ENCODE measurements at regions not wholly inside any gene's neighbourhood (a gene's known extent, or its start where the extent isn't known, plus 50 kb on each side); places are given as distances from the start of the nearest gene placed in this dataset.
"Not testable (repeated sequence)": the region's sequence is repeated elsewhere in the genome, so short reads cannot be mapped to it uniquely, and the experiment has no call there.

GRCh38 chr18:72965616-72966015, 97.8 kb upstream of the NETO1 start:
- Histone ChIP-seq H2AFZ (ENCODE audit: low read length) (no peak overlapping the region), H3K9ac (ENCODE audit: insufficient read depth, low read length) (no peak overlapping the region), H3K9me3 (ENCODE audit: control insufficient read depth, insufficient read depth, low read depth, low read length) (no peaks in the 10 kb centered on the region), H3K4me2 (ENCODE audit: extremely low read depth, insufficient read depth, low read length) (no peak overlapping the region), H3K4me3 (replicated peaks in 1 of 4; ENCODE audit: control extremely low read depth in 1 of 4, insufficient read depth in 1 of 4, low read depth in 3 of 4, low read length in 4 of 4) (no peak overlapping the region), H3K27ac (ENCODE audit: insufficient read depth, low read length) (no peak overlapping the region), H3K4me1 (ENCODE audit: control insufficient read depth, extremely low read depth, insufficient read depth, low read length) (no peaks in the 10 kb centered on the region), H3K27me3 (ENCODE audit: control insufficient read depth, insufficient read depth, low read length) (no peaks in the 10 kb centered on the region), H4K20me1 (ENCODE audit: control insufficient read depth, extremely low read depth, insufficient read depth, low read length) (no peaks in the 10 kb centered on the region), H3K36me3 (ENCODE audit: control insufficient read depth, insufficient read depth, low read length) (no peaks in the 10 kb centered on the region), H3K79me2 (ENCODE audit: control insufficient read depth, insufficient read depth, low read length) (no peaks in the 10 kb centered on the region)
- DNase-seq (ENCODE audit: low read depth in 2 of 2): no peak
- no peak for TF ChIP-seq CTCF (conservative IDR thresholded peaks at IDR 0.05 in 1 of 2, IDR thresholded peaks at IDR 0.05 in 1 of 2; ENCODE audit: low read depth in 1 of 2, low read length in 2 of 2)
- TF ChIP-seq EZH2 (IDR thresholded peaks at IDR 0.05; ENCODE audit: low read length, missing control alignments): no peak

- H3K27me3 ChIP-seq (ENCODE audit: control insufficient read depth, insufficient read depth, low read length); H3K36me3 ChIP-seq (ENCODE audit: control insufficient read depth, insufficient read depth, low read length); DNase-seq (ENCODE audit: low read depth in 2 of 2); H4K20me1 ChIP-seq (ENCODE audit: control insufficient read depth, extremely low read depth, insufficient read depth, low read length); H3K27ac ChIP-seq (ENCODE audit: insufficient read depth, low read length); H3K4me1 ChIP-seq (ENCODE audit: control insufficient read depth, extremely low read depth, insufficient read depth, low read length); H3K4me2 ChIP-seq (ENCODE audit: extremely low read depth, insufficient read depth, low read length); H3K4me3 ChIP-seq (replicated peaks in 1 of 4; ENCODE audit: control extremely low read depth in 1 of 4, insufficient read depth in 1 of 4, low read depth in 3 of 4, low read length in 4 of 4); H3K9me3 ChIP-seq (ENCODE audit: control insufficient read depth, insufficient read depth, low read depth, low read length); H3K9ac ChIP-seq (ENCODE audit: insufficient read depth, low read length); H2AFZ ChIP-seq (ENCODE audit: low read length); H3K79me2 ChIP-seq (ENCODE audit: control insufficient read depth, insufficient read depth, low read length): not testable (repeated sequence)
These were observed 90.4 kb upstream of the NETO1 start for GRCh38 chr18:72958195-72958594.

- Histone ChIP-seq H3K4me2 (ENCODE audit: extremely low read depth, insufficient read depth, low read length) (no peak overlapping the region), H3K9me3 (ENCODE audit: control insufficient read depth, insufficient read depth, low read depth, low read length) (no peaks in the 10 kb centered on the region), H3K27me3 (ENCODE audit: control insufficient read depth, insufficient read depth, low read length) (no peaks in the 10 kb centered on the region), H3K4me3 (replicated peaks in 1 of 4; ENCODE audit: control extremely low read depth in 1 of 4, insufficient read depth in 1 of 4, low read depth in 3 of 4, low read length in 4 of 4) (no peak overlapping the region), H2AFZ (ENCODE audit: low read length) (no peak overlapping the region), H3K4me1 (ENCODE audit: control insufficient read depth, extremely low read depth, insufficient read depth, low read length) (no peaks in the 10 kb centered on the region), H4K20me1 (ENCODE audit: control insufficient read depth, extremely low read depth, insufficient read depth, low read length) (no peaks in the 10 kb centered on the region), H3K9ac (ENCODE audit: insufficient read depth, low read length) (no peak overlapping the region), H3K36me3 (ENCODE audit: control insufficient read depth, insufficient read depth, low read length) (no peaks in the 10 kb centered on the region), H3K79me2 (ENCODE audit: control insufficient read depth, insufficient read depth, low read length) (no peaks in the 10 kb centered on the region), H3K27ac (ENCODE audit: insufficient read depth, low read length) (no peak overlapping the region)
- TF ChIP-seq EZH2 (IDR thresholded peaks at IDR 0.05; ENCODE audit: low read length, missing control alignments) (no peak), CTCF (conservative IDR thresholded peaks at IDR 0.05 in 1 of 2, IDR thresholded peaks at IDR 0.05 in 1 of 2; ENCODE audit: low read depth in 1 of 2, low read length in 2 of 2) (no peak)
- DNase-seq (ENCODE audit: low read depth in 2 of 2): no peak
These were observed 80.7 kb upstream of the NETO1 start for GRCh38 chr18:72948439-72948838.

- H3K27ac ChIP-seq (ENCODE audit: insufficient read depth, low read length): no peak overlapping the region
- no peak overlapping the region for H3K4me3 ChIP-seq (replicated peaks in 1 of 4; ENCODE audit: control extremely low read depth in 1 of 4, insufficient read depth in 1 of 4, low read depth in 3 of 4, low read length in 4 of 4)
- no peaks in the 10 kb centered on the region for H3K36me3 ChIP-seq (ENCODE audit: control insufficient read depth, insufficient read depth, low read length)
- no peak overlapping the region for H3K9ac ChIP-seq (ENCODE audit: insufficient read depth, low read length)
- no peaks in the 10 kb centered on the region for H3K9me3 ChIP-seq (ENCODE audit: control insufficient read depth, insufficient read depth, low read depth, low read length)
- no peaks in the 10 kb centered on the region for H3K79me2 ChIP-seq (ENCODE audit: control insufficient read depth, insufficient read depth, low read length)
- H4K20me1 ChIP-seq (ENCODE audit: control insufficient read depth, extremely low read depth, insufficient read depth, low read length): no peaks in the 10 kb centered on the region
- H3K27me3 ChIP-seq (ENCODE audit: control insufficient read depth, insufficient read depth, low read length): no peaks in the 10 kb centered on the region
- H3K4me1 ChIP-seq (ENCODE audit: control insufficient read depth, extremely low read depth, insufficient read depth, low read length): no peaks in the 10 kb centered on the region
- H3K4me2 ChIP-seq (ENCODE audit: extremely low read depth, insufficient read depth, low read length): no peak overlapping the region
- no peak overlapping the region for H2AFZ ChIP-seq (ENCODE audit: low read length)
- DNase-seq (ENCODE audit: low read depth in 2 of 2): no peak
- TF ChIP-seq CTCF (conservative IDR thresholded peaks at IDR 0.05 in 1 of 2, IDR thresholded peaks at IDR 0.05 in 1 of 2; ENCODE audit: low read depth in 1 of 2, low read length in 2 of 2): no peak
- TF ChIP-seq EZH2 (IDR thresholded peaks at IDR 0.05; ENCODE audit: low read length, missing control alignments): no peak
These were observed 75.0 kb upstream of the NETO1 start for GRCh38 chr18:72942766-72943165.

All from fibroblast of lung (primary cell).